IPS-NIHi7 (cell line): ENCODE measurements at regions not wholly inside any gene's neighbourhood (a gene's known extent, or its start where the extent isn't known, plus 50 kb on each side); places are given as distances from the start of the nearest gene placed in this dataset.
A peak's percentile ranks its signal among the peaks of the same experiment; 100 is the strongest.
"Not testable (repeated sequence)": the region's sequence is repeated elsewhere in the genome, so short reads cannot be mapped to it uniquely, and the experiment has no call there.

Experiments
- DNase-seq: peaks from one replicate; pipeline ENCODE4 v3.0.0; 2012; ENCODE audit warnings: mixed read lengths; ENCODE audit errors: extremely low spot score

GRCh38 chr18:5720132-5720531, 175.2 kb downstream of the TMEM200C start:
- no peak for DNase-seq

GRCh38 chr18:5717256-5717655, 173.5 kb upstream of the EPB41L3 start:
- DNase-seq = no peak

GRCh38 chr18:5710676-5711075, 166.9 kb upstream of the EPB41L3 start:
- no peak for DNase-seq

DNA sequence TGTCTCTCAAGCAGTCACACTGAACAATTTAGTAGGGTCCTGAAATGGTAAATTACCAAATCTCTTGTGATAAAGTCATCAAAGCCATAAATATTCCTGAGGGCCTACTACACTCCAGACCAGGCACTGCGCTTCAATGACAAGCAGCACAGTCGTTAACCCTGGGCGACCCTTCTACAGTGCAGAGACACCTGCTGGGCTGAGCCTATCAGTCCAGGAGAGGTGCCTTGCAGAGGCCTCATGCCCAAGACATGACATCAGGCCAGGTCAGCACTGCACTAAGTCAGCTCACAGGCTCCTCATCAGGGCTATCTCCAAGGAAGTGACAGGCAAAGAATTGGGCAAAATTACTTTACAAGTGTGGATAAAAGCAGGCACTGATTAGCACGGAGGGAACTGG, 166.4 kb upstream of the EPB41L3 start:
- peak; percentile 39 for DNase-seq

DNA sequence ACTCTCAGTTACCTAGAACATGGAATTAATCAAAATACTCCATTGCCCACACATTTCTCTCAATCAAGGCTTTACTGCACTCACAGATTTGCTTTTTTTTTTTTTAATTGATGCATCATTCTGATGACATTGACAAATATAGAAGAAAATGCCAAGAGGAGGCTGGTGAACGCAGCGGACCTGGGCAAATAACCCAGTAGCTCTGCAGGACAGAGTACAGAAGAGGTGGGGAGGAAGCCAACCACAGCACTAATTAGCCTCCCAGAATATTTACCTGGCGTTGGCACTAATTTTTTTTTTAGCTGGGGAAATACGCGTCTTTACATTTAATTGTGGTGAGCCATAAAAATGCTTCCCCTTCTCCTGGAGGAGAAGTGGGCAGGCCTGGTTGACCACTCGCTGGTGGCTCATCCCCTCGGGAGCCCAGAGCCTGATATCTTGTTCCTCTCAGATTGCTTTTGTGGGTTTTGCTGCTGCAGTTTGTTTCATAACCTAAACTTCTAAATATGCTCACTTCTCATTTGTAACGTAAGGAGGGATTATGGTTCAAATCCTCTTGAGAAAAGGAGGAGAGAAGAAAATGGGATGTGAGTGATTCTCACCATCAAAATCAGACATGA, 165.8 kb upstream of the EPB41L3 start:
- DNase-seq = no peak

- no peak for DNase-seq
Measured at GRCh38 chr18:5707586-5707985, 163.8 kb upstream of the EPB41L3 start.

DNA sequence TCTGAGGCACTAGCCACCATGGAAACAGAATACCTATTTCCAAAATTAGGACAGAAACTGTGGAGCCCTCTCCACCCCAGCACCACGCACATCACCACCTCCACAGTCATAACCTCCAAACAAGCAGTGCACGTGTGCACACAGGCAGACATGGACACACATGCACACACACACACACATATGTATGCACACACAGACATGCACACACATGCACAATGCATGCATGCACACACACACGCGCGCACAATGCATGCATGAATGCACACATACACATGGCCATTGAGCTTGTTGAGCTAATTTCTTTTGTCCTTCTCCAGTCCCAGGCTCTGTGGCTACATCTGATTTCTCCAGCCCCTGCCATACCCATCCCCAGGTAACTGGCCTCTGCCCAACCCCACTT, 161.6 kb upstream of the EPB41L3 start:
- no peak for DNase-seq

- no peak for DNase-seq
Measured at GRCh38 chr18:5704847-5705246, 161.1 kb upstream of the EPB41L3 start.

GRCh38 chr18:5702016-5702415, 158.2 kb upstream of the EPB41L3 start:
- not testable (repeated sequence) for DNase-seq

GRCh38 chr18:5693699-5694294, 150.0 kb upstream of the EPB41L3 start:
- DNase-seq = no peak

- DNase-seq = no peak
Measured at GRCh38 chr18:5678779-5679406, 135.1 kb upstream of the EPB41L3 start.

DNA sequence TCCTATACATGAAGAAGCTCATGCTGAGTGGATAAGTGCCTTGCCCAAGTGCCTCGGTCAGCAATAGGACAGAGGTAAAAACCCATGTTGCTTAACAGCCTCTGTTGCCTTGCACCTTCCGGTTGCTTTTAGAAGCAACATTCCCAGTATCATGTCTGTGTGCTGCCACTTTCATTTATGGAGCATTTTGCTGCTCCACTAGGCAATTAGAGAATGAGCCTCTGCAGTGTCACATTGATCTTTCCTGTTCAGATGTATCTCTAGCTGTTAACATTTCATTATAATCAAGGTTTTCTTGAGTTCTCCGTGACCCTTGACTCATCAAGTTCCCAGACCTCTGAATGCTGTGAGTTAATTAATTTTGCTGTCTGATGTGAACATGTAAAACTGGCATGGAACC, 134.5 kb upstream of the EPB41L3 start:
- DNase-seq = no peak

- DNase-seq = no peak
Measured at GRCh38 chr18:5673616-5674015, 129.8 kb upstream of the EPB41L3 start.

- DNase-seq = no peak
Measured at GRCh38 chr18:5669585-5669984, 125.8 kb upstream of the EPB41L3 start.

- DNase-seq = no peak
Measured at GRCh38 chr18:5668087-5668715, 124.4 kb upstream of the EPB41L3 start.

DNA sequence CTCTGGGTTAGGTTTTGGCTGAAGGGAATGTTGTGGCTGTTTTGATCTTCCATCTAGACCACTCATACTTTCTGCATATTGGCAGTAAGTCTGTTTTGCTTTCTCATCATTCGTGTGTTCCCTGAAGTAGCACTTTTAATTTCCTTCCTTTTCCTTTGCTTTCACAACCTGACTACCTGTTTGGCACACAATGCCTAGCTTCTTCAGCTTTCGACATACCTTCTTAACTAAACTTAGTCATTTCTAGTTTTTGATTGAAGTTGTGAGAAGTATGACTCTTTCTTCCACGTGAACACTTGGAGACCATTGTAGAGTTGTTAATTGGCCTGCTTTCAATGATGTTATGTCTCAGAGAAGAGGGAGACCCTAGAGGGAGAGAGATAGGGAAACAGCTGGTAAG, 123.6 kb upstream of the EPB41L3 start:
- DNase-seq = no peak

- DNase-seq = no peak
Measured at GRCh38 chr18:5662586-5663090, 118.8 kb upstream of the EPB41L3 start.

DNA sequence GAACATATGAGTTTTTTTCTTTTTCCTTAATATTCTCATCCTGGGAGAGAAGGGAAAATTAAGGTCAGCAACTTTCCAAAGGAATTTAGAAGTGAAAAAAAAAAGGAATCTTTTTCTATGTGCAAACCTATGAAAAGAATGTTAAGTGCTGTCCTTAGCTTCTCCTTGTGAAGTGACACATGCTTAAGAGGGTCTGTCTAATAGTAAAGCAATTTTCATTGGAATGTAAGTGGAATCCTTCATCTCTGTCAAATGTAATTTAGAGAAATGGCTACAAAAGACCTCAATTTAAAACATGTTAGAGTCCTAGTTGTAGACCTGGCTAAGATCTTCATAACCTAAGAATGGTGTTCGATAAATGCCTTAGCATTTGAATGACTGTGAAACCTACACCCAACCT, 117.4 kb upstream of the EPB41L3 start:
- DNase-seq = no peak

DNA sequence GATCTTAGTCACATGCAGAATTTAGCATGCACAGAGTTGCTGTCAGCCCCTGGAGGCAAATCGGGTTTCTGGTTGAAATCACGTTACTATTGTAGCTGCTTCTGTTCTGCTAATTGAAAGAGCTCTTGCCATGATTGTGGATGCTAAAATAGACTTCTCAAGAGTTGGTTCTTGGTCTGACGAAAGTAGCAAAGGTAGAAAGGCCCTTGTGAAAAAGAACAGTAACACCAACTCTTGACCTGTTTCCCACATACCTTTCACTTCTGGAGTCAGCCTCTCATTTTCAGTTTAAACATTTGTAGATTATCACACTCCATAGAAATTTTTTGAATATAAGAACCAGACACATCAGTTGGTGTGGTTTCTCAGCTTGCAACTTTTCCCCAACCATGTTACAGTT, 110.0 kb upstream of the EPB41L3 start:
- DNase-seq = no peak

- no peak for DNase-seq
Measured at GRCh38 chr18:5651736-5652135, 107.9 kb upstream of the EPB41L3 start.

GRCh38 chr18:5649439-5649838, 105.6 kb upstream of the EPB41L3 start:
- DNase-seq = no peak

DNA sequence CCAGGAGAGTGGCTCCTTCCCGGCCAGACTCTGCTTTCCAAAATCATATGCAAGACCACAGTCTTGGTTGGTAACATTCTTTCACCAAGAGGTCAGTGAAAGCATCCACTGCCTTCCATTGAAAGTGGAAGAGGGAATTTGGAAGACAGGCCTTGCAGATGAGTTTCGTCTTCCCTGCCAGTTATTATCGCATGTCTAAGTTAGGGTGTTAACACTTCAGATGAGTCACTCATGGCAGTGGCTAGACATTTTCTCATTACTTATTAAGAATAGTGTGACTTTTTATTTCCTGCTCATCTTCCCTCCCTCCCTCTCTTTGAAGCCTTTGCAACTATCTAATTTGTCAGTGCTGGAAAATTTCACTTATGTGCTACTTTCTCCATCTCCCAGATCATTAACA, 102.9 kb upstream of the EPB41L3 start:
- no peak for DNase-seq

- DNase-seq = no peak
Measured at GRCh38 chr18:5643288-5643687, 99.5 kb upstream of the EPB41L3 start.
